ENCODE measurements at regions not wholly inside any gene's neighbourhood (a gene's known extent, or its start where the extent isn't known, plus 50 kb on each side); places are given as distances from the start of the nearest gene placed in this dataset.

DNA sequence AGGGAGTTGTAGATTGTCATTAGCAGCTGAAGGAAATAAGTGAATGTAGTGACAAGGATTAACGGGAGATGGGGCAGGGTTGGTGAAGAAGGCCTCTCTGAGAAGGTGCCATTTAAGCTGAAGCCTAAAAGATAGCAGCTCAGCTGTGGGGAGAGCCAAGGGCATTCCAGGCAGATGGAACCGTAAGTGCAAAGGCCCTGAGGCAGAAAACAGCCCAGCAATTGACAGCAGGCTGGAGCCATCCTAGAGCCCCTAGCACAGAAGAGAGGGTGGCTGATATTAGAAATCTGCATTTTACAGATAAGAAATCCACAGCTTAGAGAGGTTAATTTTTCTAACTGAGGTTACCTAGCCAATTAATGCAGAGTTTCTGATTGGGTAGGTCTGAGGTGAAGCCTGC is 374.5 kb upstream of the PROK2 start:
- no peak for TF ChIP-seq EZH2phosphoT487 (IDR thresholded peaks at IDR 0.05; ENCODE audit: low read length)
- TF ChIP-seq, protein P1, sequence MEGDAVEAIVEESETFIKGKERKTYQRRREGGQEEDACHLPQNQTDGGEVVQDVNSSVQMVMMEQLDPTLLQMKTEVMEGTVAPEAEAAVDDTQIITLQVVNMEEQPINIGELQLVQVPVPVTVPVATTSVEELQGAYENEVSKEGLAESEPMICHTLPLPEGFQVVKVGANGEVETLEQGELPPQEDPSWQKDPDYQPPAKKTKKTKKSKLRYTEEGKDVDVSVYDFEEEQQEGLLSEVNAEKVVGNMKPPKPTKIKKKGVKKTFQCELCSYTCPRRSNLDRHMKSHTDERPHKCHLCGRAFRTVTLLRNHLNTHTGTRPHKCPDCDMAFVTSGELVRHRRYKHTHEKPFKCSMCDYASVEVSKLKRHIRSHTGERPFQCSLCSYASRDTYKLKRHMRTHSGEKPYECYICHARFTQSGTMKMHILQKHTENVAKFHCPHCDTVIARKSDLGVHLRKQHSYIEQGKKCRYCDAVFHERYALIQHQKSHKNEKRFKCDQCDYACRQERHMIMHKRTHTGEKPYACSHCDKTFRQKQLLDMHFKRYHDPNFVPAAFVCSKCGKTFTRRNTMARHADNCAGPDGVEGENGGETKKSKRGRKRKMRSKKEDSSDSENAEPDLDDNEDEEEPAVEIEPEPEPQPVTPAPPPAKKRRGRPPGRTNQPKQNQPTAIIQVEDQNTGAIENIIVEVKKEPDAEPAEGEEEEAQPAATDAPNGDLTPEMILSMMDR (IDR thresholded peaks at IDR 0.05; ENCODE audit: low read length) = no peak
- TF ChIP-seq EZH2 (optimal IDR thresholded peaks at IDR 0.05; ENCODE audit: low read depth, low read length) = no peak
